NCI-H82 (cell line): ENCODE measurements at regions not wholly inside any gene's neighbourhood (a gene's known extent, or its start where the extent isn't known, plus 50 kb on each side); places are given as distances from the start of the nearest gene placed in this dataset.

Experiments
- DNase-seq: peaks from one replicate; lab custom pipeline; 2025; lab: John Stamatoyannopoulos, UW

GRCh38 chr16:59173408-59173831, 439.3 kb upstream of the GOT2 start:
- no peak for DNase-seq

DNA sequence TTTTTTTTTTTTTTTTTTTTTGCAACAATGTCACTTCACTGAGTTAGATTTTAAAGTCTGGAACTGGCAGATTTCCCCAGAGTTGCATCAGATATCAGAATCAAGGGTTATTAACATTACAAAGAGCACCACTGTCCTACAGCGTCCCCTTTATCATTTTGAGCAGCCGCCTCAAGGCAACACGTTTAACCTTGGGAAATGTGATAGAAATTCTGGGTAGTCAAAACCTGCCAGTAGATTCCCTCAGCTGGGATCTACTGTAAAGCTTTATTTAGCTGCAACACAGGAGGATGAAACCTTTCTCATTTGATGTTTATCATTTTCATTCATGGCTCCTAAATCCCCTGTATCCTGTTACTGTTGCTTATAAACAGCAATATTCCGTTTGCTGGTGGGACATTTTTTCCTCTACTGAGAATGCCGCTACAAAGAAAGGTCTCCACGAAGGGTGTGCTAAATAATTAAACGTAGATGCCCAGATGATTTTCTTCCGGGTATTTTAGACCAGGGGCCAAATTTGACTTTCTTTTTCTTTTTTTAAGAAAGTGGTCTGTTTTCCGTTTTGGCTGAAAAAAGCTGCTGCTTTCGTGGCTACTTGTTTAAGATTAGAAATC, 436.1 kb upstream of the GOT2 start:
- no peak for DNase-seq

DNA sequence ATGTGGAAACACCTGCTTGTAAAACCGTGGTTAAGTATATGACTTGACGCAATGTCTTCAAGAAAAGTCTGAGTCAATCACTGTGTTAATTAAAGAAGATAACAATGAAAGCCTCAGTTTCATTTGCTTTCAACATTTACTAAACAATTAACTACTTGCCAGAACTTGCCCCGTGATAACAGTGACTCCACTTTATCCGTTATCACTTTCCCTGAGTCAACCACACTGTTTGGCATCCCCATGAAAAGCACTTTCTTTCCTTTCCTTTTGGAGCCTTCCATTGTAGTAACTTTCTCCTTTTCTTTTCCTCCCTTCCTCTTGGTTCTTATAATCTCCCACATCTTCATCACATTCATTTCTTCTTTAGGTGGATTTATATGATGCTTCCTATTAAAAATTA, 435.1 kb upstream of the GOT2 start:
- DNase-seq: no peak

GRCh38 chr16:59168461-59169114, 434.5 kb upstream of the GOT2 start:
- no peak for DNase-seq

GRCh38 chr16:59164461-59164860, 430.3 kb upstream of the GOT2 start:
- DNase-seq: no peak

- no peak for DNase-seq
These were observed 429.4 kb upstream of the GOT2 start for GRCh38 chr16:59163371-59164055.

DNA sequence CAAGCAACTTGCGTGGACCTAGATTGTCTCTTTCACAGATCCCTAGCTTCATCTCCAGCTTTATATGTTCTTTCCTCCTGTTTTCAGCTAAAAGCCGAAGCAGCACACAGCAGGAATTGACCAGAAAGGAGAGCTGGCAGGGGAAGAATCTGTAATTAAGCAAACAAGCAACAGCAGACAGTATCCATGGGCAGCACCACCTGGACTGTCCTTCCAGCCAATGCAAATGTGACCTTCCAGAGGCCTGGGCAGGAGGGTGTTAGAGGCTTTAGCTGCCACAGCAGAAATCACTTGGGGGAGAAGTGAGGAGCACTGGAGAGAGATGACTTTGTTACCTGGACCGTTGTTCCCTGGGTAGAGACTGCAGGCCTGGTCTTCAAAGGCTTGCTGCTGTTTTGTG, 427.6 kb upstream of the GOT2 start:
- no peak for DNase-seq

GRCh38 chr16:59154295-59154694, 420.2 kb upstream of the GOT2 start:
- DNase-seq: no peak

GRCh38 chr16:59148769-59149155, 414.6 kb upstream of the GOT2 start:
- no peak for DNase-seq

DNA sequence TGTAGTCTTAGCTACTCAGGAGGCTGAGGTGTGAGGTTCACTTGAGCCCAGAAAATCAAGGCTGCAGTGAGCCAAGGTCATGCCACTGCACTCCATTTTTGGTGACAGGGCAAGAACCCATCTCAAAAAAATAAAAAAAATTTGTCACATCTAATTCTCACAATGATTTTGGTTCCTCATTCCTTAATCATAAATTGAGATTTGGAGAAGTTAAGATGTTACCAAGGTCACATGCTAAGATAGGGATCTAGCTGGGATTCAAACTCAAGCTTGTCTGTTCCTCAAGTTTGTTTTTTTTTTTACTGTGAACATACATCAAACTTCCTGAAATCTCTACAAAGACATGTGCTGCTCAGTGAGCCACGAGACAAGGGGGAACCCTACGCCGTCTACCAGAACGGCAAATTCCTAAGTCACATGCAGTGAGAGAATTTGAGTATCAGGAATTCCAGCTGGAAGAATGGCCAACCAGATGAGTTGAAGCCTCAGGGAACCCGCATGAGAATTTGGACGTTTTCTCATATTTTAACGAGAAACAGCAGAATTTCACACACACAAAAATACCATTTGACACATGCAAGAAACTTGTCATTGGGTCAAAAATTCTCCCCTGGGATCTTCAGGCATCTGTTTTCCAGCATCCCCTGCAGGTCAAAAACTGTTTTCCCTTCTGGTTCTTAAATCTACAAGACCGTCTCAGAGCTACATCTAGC, 414.1 kb upstream of the GOT2 start:
- no peak for DNase-seq

DNA sequence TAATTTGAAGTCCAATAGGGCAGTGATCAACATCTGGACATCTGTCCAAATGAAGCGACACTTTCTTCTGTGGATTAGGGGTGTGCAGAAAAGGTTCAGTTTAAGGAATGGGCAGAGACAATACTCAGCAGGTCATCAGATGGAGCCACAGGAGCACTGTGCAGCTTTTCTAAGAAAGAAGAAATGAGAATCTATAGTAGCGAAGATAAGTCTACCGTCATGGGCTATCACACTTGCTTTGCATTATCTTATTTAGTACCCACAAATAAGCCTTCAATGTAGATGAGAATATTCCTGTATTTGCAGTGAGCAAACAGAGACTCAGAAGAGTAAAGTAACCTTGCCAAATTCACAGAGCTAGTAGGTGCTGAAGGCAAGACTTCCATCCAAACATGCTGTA, 412.0 kb upstream of the GOT2 start:
- no peak for DNase-seq

DNA sequence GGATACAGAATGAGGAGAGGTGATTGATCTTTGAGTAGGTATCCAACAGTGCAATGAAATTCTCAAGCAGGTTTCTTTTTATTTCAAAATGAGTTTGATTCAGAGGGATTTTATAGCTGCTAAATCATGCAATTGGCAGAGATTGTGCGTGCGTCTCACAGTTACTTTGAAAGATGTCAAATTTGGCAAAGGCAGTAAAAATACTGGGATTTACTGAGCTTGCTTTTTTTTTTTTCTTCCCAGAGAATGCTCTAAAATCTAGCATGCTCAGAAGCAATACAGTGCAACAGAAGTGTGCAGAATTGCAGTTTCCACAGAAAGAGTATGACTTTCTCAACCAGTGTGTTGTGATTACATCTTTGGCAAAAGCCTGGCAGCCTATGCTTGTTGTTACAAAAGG, 410.7 kb upstream of the GOT2 start:
- DNase-seq: no peak

DNA sequence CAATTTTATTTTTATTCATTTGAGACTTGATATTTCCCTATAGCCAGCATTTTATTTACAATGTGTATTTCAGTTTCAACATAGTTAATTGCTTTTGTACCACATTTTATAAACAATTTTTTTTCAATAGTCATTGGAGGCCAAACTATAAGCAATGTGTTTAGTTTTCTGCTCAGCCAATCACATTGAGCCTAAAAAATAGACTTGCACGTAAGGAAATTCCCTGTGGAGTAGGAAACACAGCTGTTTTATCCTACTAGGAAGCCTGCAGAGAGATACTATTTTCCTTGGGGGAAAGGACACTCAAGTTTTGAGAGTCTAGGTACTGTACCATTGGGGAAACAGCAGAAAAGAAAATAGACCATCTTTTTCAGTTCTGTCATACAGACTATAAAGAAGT, 410.2 kb upstream of the GOT2 start:
- no peak for DNase-seq

- DNase-seq: no peak
These were observed 392.4 kb upstream of the GOT2 start for GRCh38 chr16:59126486-59126885.

- DNase-seq: no peak
These were observed 389.9 kb upstream of the GOT2 start for GRCh38 chr16:59124056-59124455.

- DNase-seq: no peak
These were observed 389.4 kb upstream of the GOT2 start for GRCh38 chr16:59123479-59123878.

- DNase-seq: no peak
These were observed 388.1 kb upstream of the GOT2 start for GRCh38 chr16:59122262-59122537.

GRCh38 chr16:59121411-59122261, 387.5 kb upstream of the GOT2 start:
- no peak for DNase-seq

DNA sequence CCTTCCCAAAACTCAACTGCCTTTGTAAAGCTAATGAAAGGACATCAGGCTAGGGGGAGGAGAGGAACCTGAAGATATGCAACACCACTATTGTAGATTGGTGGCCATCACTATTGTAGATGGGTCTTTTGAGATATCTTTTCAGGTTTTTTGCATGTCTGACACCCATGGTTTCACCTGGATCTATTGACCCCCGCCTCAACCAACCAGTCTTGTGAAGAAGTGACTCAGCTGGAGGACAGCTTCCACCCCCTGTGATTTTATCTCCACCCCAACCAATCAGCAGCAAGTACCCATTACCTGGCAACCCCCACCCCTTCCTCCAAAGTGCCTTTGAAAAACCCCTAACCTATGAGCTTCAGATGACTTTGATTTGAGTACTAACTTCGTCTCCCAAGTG, 382.6 kb upstream of the GOT2 start:
- DNase-seq: no peak

DNA sequence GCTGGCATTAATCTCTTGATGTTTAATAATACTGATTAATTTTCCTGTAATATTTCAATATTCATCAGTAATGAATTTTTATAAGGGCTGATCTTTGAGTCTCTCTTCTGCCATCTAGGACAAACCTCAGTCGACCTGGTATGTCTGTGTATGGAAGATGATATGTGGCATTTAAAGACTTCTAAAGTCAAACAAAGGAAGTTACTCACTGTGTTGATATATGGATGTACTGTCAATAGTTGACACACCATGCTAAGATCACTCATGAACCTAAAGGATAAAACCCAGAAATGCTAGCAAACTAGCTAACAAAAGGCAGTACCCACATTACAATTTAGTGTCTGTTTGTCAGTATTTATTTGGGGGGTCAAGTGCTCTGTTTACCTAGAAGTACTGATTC, 380.7 kb upstream of the GOT2 start:
- DNase-seq: no peak

DNA sequence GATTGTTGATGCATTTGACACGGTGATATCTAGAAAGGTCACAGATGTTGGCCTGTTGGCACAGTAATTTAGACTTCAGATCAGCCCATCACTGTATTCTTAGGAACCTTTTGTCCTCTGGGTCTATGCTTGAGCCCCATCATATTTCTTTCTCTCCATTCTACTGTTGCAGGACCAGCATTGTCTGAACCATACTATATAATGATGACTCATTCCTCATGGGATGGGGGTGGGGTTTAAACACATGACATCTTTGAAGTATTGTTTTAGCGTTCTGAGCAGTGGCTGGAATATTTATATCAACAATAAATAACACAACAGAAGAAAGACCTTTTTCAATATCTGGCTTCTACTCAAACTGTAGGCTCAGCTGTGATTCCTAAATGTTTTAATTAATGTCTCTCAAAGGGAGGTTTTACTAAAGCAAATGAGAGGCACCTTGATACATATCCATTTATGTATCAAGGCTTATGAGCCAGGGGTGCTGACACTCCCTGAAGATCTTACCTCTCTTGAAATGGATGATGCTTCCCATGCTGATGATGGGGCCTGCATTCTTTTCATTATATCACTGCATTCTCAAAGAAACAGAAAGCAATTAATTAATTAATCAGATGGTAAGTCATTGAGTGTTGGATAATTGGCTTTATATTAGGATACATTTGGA, 379.0 kb upstream of the GOT2 start:
- no peak for DNase-seq

DNA sequence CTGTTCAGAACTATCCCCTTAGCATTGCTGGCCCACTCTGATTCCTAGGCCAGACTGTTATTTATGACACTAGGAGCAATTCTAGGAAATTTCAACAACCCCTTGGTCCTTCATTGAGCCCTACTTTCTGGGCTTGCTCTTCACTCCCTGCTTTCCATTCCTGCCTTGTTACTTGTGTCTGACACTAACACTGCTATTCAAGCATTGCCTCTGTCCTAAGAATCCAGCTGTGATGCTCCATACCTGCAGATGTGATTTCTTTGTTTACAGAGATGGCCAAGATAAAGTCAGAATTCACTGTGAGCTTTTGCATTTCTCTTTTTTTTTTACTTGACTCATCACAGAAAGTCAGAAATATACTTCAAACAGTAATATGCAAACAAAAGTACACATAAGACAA, 377.2 kb upstream of the GOT2 start:
- no peak for DNase-seq
